H9 (cell line): ENCODE measurements at regions not wholly inside any gene's neighbourhood (a gene's known extent, or its start where the extent isn't known, plus 50 kb on each side); places are given as distances from the start of the nearest gene placed in this dataset.

Source experiments
- DNase-seq: peaks from one replicate; pipeline ENCODE4 v3.0.0-alpha.2; 2017
- H2AFZ ChIP-seq: one replicate; pipeline ENCODE4 v1.6.1; 2013; ENCODE audit warnings: mild to moderate bottlenecking, low read length, control low read depth, moderate library complexity
- H2AK5ac ChIP-seq: 2 replicates; pipeline ENCODE4 v1.6.1; 2013; ENCODE audit warnings: low read length, control low read depth, mixed read lengths; ENCODE audit not compliant: insufficient read length
- H2BK120ac ChIP-seq: one replicate; pipeline ENCODE4 v1.6.1; 2013; ENCODE audit warnings: low read depth, mild to moderate bottlenecking, low read length, control low read depth, inconsistent platforms; ENCODE audit not compliant: poor library complexity, severe bottlenecking
- H2BK12ac ChIP-seq: 2 replicates; pipeline ENCODE4 v1.6.1; 2013; ENCODE audit warnings: low read length, control low read depth, mixed read lengths, low read depth; ENCODE audit not compliant: insufficient read length
- H2BK15ac ChIP-seq: 2 replicates; pipeline ENCODE4 v1.6.1; 2013; ENCODE audit warnings: low read depth, low read length, control low read depth
- H2BK20ac ChIP-seq: one replicate; pipeline ENCODE4 v1.6.1; 2013; ENCODE audit warnings: low read depth, mild to moderate bottlenecking, low read length, control low read depth, inconsistent platforms; ENCODE audit not compliant: poor library complexity, severe bottlenecking
- H2BK5ac ChIP-seq: 2 replicates; pipeline ENCODE4 v1.6.1; 2013; ENCODE audit warnings: low read length, control low read depth, mixed read lengths; ENCODE audit not compliant: insufficient read length
- H3K14ac ChIP-seq: 2 replicates; pipeline ENCODE4 v1.6.1; 2013; ENCODE audit warnings: low read length, control low read depth; ENCODE audit not compliant: insufficient read depth
- H3K18ac ChIP-seq: 2 replicates; pipeline ENCODE4 v1.6.1; 2013; ENCODE audit warnings: low read depth, mild to moderate bottlenecking, mixed read lengths, low read length, control low read depth; ENCODE audit not compliant: insufficient read length
- H3K23ac ChIP-seq: 2 replicates; pipeline ENCODE4 v1.6.1; 2013; ENCODE audit warnings: low read length, control low read depth, mixed read lengths, low read depth; ENCODE audit not compliant: insufficient read length
- H3K23me2 ChIP-seq: 2 replicates; pipeline ENCODE4 v1.6.1; 2013; ENCODE audit warnings: low read depth, mild to moderate bottlenecking, mixed read lengths, low read length, control low read depth; ENCODE audit not compliant: insufficient read length, poor library complexity, severe bottlenecking
- H3K27ac ChIP-seq: 2 replicates; pipeline ENCODE4 v1.5.1; 2013; ENCODE audit warnings: low read length, control low read depth, mixed read lengths, low read depth; ENCODE audit not compliant: insufficient read length
- H3K27me3 ChIP-seq: 2 replicates; pipeline ENCODE4 v1.6.1; 2013; ENCODE audit warnings: low read length, control low read depth, inconsistent platforms; ENCODE audit not compliant: insufficient read depth
- H3K4ac ChIP-seq: 2 replicates; pipeline ENCODE4 v1.6.1; 2013; ENCODE audit warnings: low read depth, mild to moderate bottlenecking, control low read depth, inconsistent platforms, low read length, moderate library complexity
- H3K4me1 ChIP-seq: 2 replicates; pipeline ENCODE4 v1.6.1; 2013; ENCODE audit warnings: low read length, control low read depth, inconsistent platforms; ENCODE audit not compliant: insufficient read depth
- H3K4me2 ChIP-seq: 2 replicates; pipeline ENCODE4 v1.6.1; 2013; ENCODE audit warnings: low read length, control low read depth, mixed read lengths; ENCODE audit not compliant: insufficient read length, insufficient read depth
- H3K56ac ChIP-seq: 2 replicates; pipeline ENCODE4 v1.6.1; 2013; ENCODE audit warnings: low read depth, mild to moderate bottlenecking, mixed read lengths, low read length, control low read depth; ENCODE audit not compliant: insufficient read length
- H3K79me1 ChIP-seq: 2 replicates; pipeline ENCODE4 v1.6.1; 2013; ENCODE audit warnings: low read depth, mild to moderate bottlenecking, moderate library complexity, low read length, control low read depth, inconsistent platforms; ENCODE audit not compliant: insufficient read depth, poor library complexity, severe bottlenecking
- H3K79me2 ChIP-seq: 2 replicates; pipeline ENCODE4 v1.6.1; 2013; ENCODE audit warnings: low read length, control low read depth, inconsistent platforms; ENCODE audit not compliant: insufficient read depth
- H3K9ac ChIP-seq: 2 replicates; pipeline ENCODE4 v1.6.1; 2013; ENCODE audit warnings: low read length, control low read depth, mixed read lengths; ENCODE audit not compliant: insufficient read length; ENCODE audit errors: extremely low read depth
- H3K9me3 ChIP-seq: one replicate; pipeline ENCODE4 v1.6.1; 2013; ENCODE audit warnings: low read depth, low read length, inconsistent platforms; ENCODE audit not compliant: control insufficient read depth
- H3T11ph ChIP-seq: one replicate; pipeline ENCODE4 v1.6.1; 2013; ENCODE audit warnings: mild to moderate bottlenecking, low read length, control low read depth, inconsistent platforms
- H4K20me1 ChIP-seq: one replicate; pipeline ENCODE4 v1.6.1; 2013; ENCODE audit not compliant: control insufficient read depth, insufficient read length, insufficient read depth
- H4K5ac ChIP-seq: 2 replicates; pipeline ENCODE4 v1.6.1; 2013; ENCODE audit warnings: low read depth, mild to moderate bottlenecking, mixed read lengths, low read length, control low read depth; ENCODE audit not compliant: insufficient read length
- H4K8ac ChIP-seq: replicated peaks from 2 replicates; pipeline ENCODE4 v1.6.1; 2013; ENCODE audit warnings: low read length, control low read depth, mixed read lengths, low read depth; ENCODE audit not compliant: insufficient read length
- H4K91ac ChIP-seq: 2 replicates; pipeline ENCODE4 v1.6.1; 2013; ENCODE audit warnings: low read depth, mild to moderate bottlenecking, moderate library complexity, mixed read lengths, low read length, control low read depth; ENCODE audit not compliant: insufficient read length
- H3K27ac Mint-ChIP-seq, 3 experiments: 2 replicates in 2 of 3; 3 replicates in 1 of 3; pipeline ENCODE4 v1.8.0; 2020 to 2021; ENCODE audit warnings: mixed read lengths in 3 of 3, mild to moderate bottlenecking in 1 of 3, moderate library complexity in 1 of 3
- H3K27me3 Mint-ChIP-seq: 2 replicates; pipeline ENCODE4 v1.8.0; 2021; ENCODE audit warnings: low read depth, mild to moderate bottlenecking, moderate library complexity, mixed read lengths
- H3K36me3 Mint-ChIP-seq, 3 experiments: 2 replicates in 2 of 3; 3 replicates in 1 of 3; pipeline ENCODE4 v1.8.0; 2020 to 2021; ENCODE audit warnings: low read depth in 3 of 3, mixed read lengths in 3 of 3; ENCODE audit not compliant: insufficient read depth in 1 of 3
- H3K4me1 Mint-ChIP-seq, 2 experiments: 2 replicates each; pipeline ENCODE4 v1.8.0; 2020; ENCODE audit warnings: mixed read lengths in 2 of 2
- H3K4me3 Mint-ChIP-seq, 2 experiments: 2 replicates in 1 of 2; 3 replicates in 1 of 2; pipeline ENCODE4 v1.8.0; 2020 to 2021; ENCODE audit warnings: mild to moderate bottlenecking in 2 of 2, mixed read lengths in 2 of 2, moderate library complexity in 1 of 2
- H3K9me3 Mint-ChIP-seq, 2 experiments: 2 replicates in 1 of 2; 3 replicates in 1 of 2; pipeline ENCODE4 v1.8.0; 2020; ENCODE audit warnings: mild to moderate bottlenecking in 2 of 2, mixed read lengths in 2 of 2, moderate library complexity in 1 of 2
- WGBS: extraction: QIAGEN DNeasy Blood & Tissue Kit; methylation state at CpG from one replicate; pipeline ENCODE4 v1.1.7; 2013; ENCODE audit warnings: missing lambda C conversion rate, low lambda C conversion rate, mixed read lengths; ENCODE audit not compliant: insufficient read length; ENCODE audit errors: extremely low coverage; 5-methylcytosine and 5-hydroxymethylcytosine counted together
- TF ChIP-seq, protein P1 (sequence below): fragments of 200-600 bp; sonication (generic); conservative IDR thresholded peaks from 3 replicates; pipeline ENCODE4 v1.8.0; 2021; ENCODE audit warnings: antibody characterized with exemption, mild to moderate bottlenecking

DNA sequence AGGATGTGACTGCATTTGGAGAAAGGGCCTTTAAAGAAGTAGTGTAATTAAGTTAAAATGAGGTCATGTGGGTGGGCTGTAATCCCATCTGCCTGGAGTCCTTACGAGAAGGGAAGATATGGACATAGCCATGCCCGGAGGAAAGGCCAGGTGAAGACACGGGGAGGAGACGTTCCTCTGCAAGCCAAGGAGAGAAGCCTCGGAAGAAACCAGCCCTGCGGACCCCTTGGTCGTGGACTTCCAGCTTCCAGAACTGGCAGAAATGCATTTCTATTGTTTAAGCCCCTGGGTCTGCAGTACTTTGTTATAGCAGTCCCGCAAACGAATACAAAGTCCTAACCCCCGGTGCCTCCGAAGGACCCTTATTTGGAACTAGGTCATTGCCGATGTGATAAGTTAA, 87.6 kb upstream of the TAF1B start:
- DNase-seq = no peak
- Histone ChIP-seq H3K23ac (no peak overlapping the region), H3K56ac (no peak overlapping the region), H2AK5ac (no peak overlapping the region), H3K18ac (no peak overlapping the region), H3K79me2 (no peaks in the 10 kb centered on the region), H3K4me2 (no peak overlapping the region), H3K4me1 (peaks cover 10% of the 10 kb centered on the region; the same call in 1 of the 2 replicates), H2BK120ac (no peak overlapping the region), H3K27me3 (no peaks in the 10 kb centered on the region), H3K9me3 (no peaks in the 10 kb centered on the region), H2AFZ (no peak overlapping the region), H3K23me2 (no peaks in the 10 kb centered on the region), H3K14ac (no peak overlapping the region), H4K8ac (no peak overlapping the region), H2BK20ac (no peak overlapping the region), H4K91ac (no peak overlapping the region), H2BK15ac (no peak overlapping the region), H3K27ac (no peak overlapping the region), H2BK12ac (no peak overlapping the region), H3K4ac (no peak overlapping the region), H4K5ac (no peak overlapping the region), H3T11ph (no peak overlapping the region), H4K20me1 (no peaks in the 10 kb centered on the region), H2BK5ac (no peak overlapping the region), H3K79me1 (no peaks in the 10 kb centered on the region), H3K9ac (no peak overlapping the region)
- Mint-ChIP-seq H3K27me3 (peaks cover 45% of the 10 kb centered on the region), H3K4me1 (peaks cover 42 to 56% of the 10 kb centered on the region in 2 experiments), H3K9me3 (no peaks in the 10 kb centered on the region), H3K27ac (no peak overlapping the region), H3K36me3 (no peaks in the 10 kb centered on the region; a peak in 2 of 7 replicates), H3K4me3 (no peak overlapping the region)
- TF ChIP-seq, protein P1, sequence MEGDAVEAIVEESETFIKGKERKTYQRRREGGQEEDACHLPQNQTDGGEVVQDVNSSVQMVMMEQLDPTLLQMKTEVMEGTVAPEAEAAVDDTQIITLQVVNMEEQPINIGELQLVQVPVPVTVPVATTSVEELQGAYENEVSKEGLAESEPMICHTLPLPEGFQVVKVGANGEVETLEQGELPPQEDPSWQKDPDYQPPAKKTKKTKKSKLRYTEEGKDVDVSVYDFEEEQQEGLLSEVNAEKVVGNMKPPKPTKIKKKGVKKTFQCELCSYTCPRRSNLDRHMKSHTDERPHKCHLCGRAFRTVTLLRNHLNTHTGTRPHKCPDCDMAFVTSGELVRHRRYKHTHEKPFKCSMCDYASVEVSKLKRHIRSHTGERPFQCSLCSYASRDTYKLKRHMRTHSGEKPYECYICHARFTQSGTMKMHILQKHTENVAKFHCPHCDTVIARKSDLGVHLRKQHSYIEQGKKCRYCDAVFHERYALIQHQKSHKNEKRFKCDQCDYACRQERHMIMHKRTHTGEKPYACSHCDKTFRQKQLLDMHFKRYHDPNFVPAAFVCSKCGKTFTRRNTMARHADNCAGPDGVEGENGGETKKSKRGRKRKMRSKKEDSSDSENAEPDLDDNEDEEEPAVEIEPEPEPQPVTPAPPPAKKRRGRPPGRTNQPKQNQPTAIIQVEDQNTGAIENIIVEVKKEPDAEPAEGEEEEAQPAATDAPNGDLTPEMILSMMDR = no peak
- no CpG with 5 or more reads among the region's 12 CpGs for WGBS
